Liver (tissue), 8 donors: ENCODE measurements at regions not wholly inside any gene's neighbourhood (a gene's known extent, or its start where the extent isn't known, plus 50 kb on each side); places are given as distances from the start of the nearest gene placed in this dataset.
"Not testable (repeated sequence)": the region's sequence is repeated elsewhere in the genome, so short reads cannot be mapped to it uniquely, and the experiment has no call there.

Source experiments
- DNase-seq: peaks from one replicate; pipeline ENCODE4 v3.0.0-alpha.2; 2017; ENCODE audit warnings: low spot score
- H3K27ac ChIP-seq, 2 donors: one replicate each; pipeline ENCODE4 v1.7.0; 2013; ENCODE audit warnings: inconsistent platforms in 2 of 2, low read length in 2 of 2, control low read depth in 1 of 2, low read depth in 1 of 2, mild to moderate bottlenecking in 1 of 2
- H3K27me3 ChIP-seq, 4 donors: one replicate each; pipeline versions ENCODE4 v1.6.1 to v1.7.0; 2013; ENCODE audit warnings: low read length in 3 of 4, inconsistent platforms in 1 of 4, mild to moderate bottlenecking in 1 of 4, moderate library complexity in 1 of 4; ENCODE audit not compliant: control insufficient read depth in 4 of 4, insufficient read depth in 4 of 4
- H3K36me3 ChIP-seq, 4 donors: one replicate each; pipeline versions ENCODE4 v1.6.1 to v1.7.0; 2013; ENCODE audit warnings: low read length in 3 of 4, mild to moderate bottlenecking in 3 of 4, low read depth in 1 of 4, moderate library complexity in 1 of 4; ENCODE audit not compliant: control insufficient read depth in 4 of 4, insufficient read depth in 3 of 4
- H3K4me1 ChIP-seq, 4 donors: one replicate each; pipeline versions ENCODE4 v1.6.1 to v1.7.0; 2013; ENCODE audit warnings: low read length in 3 of 4, mild to moderate bottlenecking in 3 of 4, moderate library complexity in 1 of 4; ENCODE audit not compliant: control insufficient read depth in 4 of 4, insufficient read depth in 4 of 4
- H3K4me3 ChIP-seq, 3 donors: one replicate each; pipeline versions ENCODE4 v1.6.1 to v1.7.0; 2013; ENCODE audit warnings: low read length in 3 of 3, control low read depth in 1 of 3, low read depth in 1 of 3, mild to moderate bottlenecking in 1 of 3
- H3K9ac ChIP-seq, 2 donors: one replicate each; pipeline ENCODE4 v1.7.0; 2013; ENCODE audit warnings: low read length in 2 of 2, mild to moderate bottlenecking in 2 of 2, moderate library complexity in 2 of 2, control low read depth in 1 of 2, low read depth in 1 of 2
- H3K9me3 ChIP-seq, 4 donors: one replicate each; pipeline versions ENCODE4 v1.6.1 to v1.7.0; 2013; ENCODE audit warnings: low read length in 3 of 4; ENCODE audit not compliant: control insufficient read depth in 4 of 4
- EGR1 ChIP-seq, 2 donors: IDR thresholded peaks; 2 replicates each; pipeline ENCODE4 v1.6.1; 2016 to 2018; ENCODE audit warnings: antibody characterized with exemption in 2 of 2, low read depth in 2 of 2
- FOXA1 ChIP-seq: IDR thresholded peaks from 2 replicates; pipeline ENCODE4 v1.6.1; 2016; ENCODE audit warnings: antibody characterized with exemption
- FOXA2 ChIP-seq: IDR thresholded peaks from 2 replicates; pipeline ENCODE4 v1.6.1; 2016; ENCODE audit warnings: antibody characterized with exemption
- GABPA ChIP-seq, 2 donors: IDR thresholded peaks in 1 of 2; conservative IDR thresholded peaks in 1 of 2; 2 replicates each; pipeline ENCODE4 v1.6.1; 2016; ENCODE audit warnings: antibody characterized with exemption in 2 of 2, mild to moderate bottlenecking in 1 of 2, moderate library complexity in 1 of 2
- HNF4A ChIP-seq, 2 donors: conservative IDR thresholded peaks; 2 replicates each; pipeline ENCODE4 v1.6.1; 2016; ENCODE audit warnings: antibody characterized with exemption in 2 of 2, mild to moderate bottlenecking in 2 of 2
- HNF4G ChIP-seq: IDR thresholded peaks from 2 replicates; pipeline ENCODE4 v1.6.1; 2016; ENCODE audit warnings: antibody characterized with exemption
- JUND ChIP-seq, 2 donors: IDR thresholded peaks; 2 replicates each; pipeline ENCODE4 v1.6.1; 2016; ENCODE audit warnings: antibody characterized with exemption in 2 of 2
- NR2F2 ChIP-seq: IDR thresholded peaks from 2 replicates; pipeline ENCODE4 v1.6.1; 2016; ENCODE audit warnings: antibody characterized with exemption
- RAD21 ChIP-seq, 2 donors: IDR thresholded peaks; 2 replicates each; pipeline ENCODE4 v1.6.1; 2016; ENCODE audit warnings: antibody characterized with exemption in 2 of 2, mild to moderate bottlenecking in 2 of 2
- RXRA ChIP-seq, 2 donors: IDR thresholded peaks; 2 replicates each; pipeline ENCODE4 v1.6.1; 2017 to 2018; ENCODE audit warnings: antibody characterized with exemption in 2 of 2, mild to moderate bottlenecking in 1 of 2
- TAF1 ChIP-seq: conservative IDR thresholded peaks from 2 replicates; pipeline ENCODE4 v1.6.1; 2016; ENCODE audit warnings: antibody characterized with exemption, mild to moderate bottlenecking
- ZBTB33 ChIP-seq: IDR thresholded peaks from 2 replicates; pipeline ENCODE4 v1.6.1; 2016; ENCODE audit warnings: antibody characterized with exemption
- WGBS: extraction: QIAGEN DNeasy Blood & Tissue Kit; methylation state at CpG from one replicate; pipeline ENCODE4 v1.1.7; 2013; 5-methylcytosine and 5-hydroxymethylcytosine counted together
- TF ChIP-seq, protein P1 (sequence below): IDR thresholded peaks from 2 replicates; pipeline ENCODE4 v1.6.1; 2016; ENCODE audit warnings: antibody characterized with exemption
- TF ChIP-seq, protein P2 (sequence below): IDR thresholded peaks from 2 replicates; pipeline ENCODE4 v1.6.1; 2016; ENCODE audit warnings: antibody characterized with exemption
- TF ChIP-seq, protein P3 (sequence below): fragments of 150-350 bp; IDR thresholded peaks from 2 replicates; pipeline ENCODE4 v1.5.1; 2017; ENCODE audit warnings: improper control_type of control experiment, low read depth, low read length; ENCODE audit not compliant: missing input control
- TF ChIP-seq, protein P4 (sequence below): IDR thresholded peaks from 2 replicates; pipeline ENCODE4 v1.6.1; 2016; ENCODE audit warnings: antibody characterized with exemption, mild to moderate bottlenecking
- donor health status: healthy.
- donor health status: healthy.
- donor health status: healthy.
- donor health status: healthy.
- donor health status: healthy.

GRCh38 chr13:70516226-70516625 is 408.0 kb upstream of the KLHL1 start (continued):
- no peak for TF ChIP-seq HNF4G
- no peak for TF ChIP-seq TAF1
- no peak for TF ChIP-seq GABPA (IDR thresholded peaks at IDR 0.05 in 1 of 2, conservative IDR thresholded peaks at IDR 0.05 in 1 of 2)
- TF ChIP-seq EGR1 (IDR thresholded peaks at IDR 0.05; ENCODE audit: low read depth in 2 of 2): no peak
- TF ChIP-seq RXRA (IDR thresholded peaks at IDR 0.05): no peak
- no peak for TF ChIP-seq NR2F2
- TF ChIP-seq RAD21 (IDR thresholded peaks at IDR 0.05): no peak

DNA sequence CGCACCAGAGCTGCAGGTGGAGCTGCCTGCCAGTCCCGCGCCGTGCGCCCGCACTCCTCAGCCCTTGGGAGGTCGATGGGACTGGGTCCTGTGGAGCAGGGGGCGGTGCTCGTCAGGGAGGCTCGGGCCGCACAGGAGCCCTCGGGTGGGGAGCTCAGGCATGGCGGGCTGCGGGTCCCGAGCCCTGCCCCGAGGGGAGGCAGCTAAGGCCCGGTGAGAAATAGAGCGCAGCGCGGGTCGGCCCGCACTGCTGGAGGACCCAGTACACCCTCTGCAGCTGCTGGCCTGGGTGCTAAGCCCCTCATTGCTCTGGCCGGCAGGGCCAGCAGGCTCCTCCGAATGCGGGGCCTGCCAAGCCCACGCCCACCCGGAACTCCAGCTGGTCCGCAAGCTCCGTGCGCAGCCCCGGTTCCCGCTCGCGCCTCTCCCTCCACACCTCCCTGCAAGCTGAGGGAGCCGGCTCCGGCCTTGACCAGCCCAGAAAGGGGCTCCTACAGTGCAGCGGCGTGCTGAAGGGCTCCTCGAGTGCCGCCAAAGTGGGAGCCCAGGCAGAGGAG is 403.7 kb upstream of the KLHL1 start:
- not testable (repeated sequence) for H3K4me3 ChIP-seq, DNase-seq, H3K9ac ChIP-seq, H3K36me3 ChIP-seq, H3K27me3 ChIP-seq, H3K4me1 ChIP-seq, H3K9me3 ChIP-seq, H3K27ac ChIP-seq
- WGBS: 95% methylated on average over 40 of the region's 40 CpGs

DNA sequence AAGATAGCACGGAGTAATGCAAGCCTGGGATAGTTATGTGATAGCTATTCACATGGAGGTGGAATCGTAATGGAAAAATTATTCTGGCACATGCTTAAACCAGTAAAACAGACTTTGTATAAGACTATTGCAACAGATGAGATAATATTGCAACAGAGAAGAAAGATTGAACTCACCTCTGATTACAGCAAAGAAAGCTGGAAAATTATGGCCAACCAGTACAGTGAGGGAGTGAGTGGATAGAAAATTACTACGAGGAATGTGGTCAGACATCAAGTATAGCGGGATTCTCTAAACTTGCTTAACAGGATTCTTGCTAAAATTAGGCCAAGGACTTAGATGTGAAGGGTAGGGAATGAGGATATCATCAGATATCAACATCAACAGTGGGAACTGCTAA is 397.6 kb upstream of the KLHL1 start:
- H3K4me1 ChIP-seq: peaks cover 0 to 6% (median 0%) of the 10 kb centered on the region in 4 donors
- TF ChIP-seq RXRA (IDR thresholded peaks at IDR 0.05): peak in 1 of 2 donors; percentile 21
- no peak for TF ChIP-seq TAF1
- TF ChIP-seq HNF4A (conservative IDR thresholded peaks at IDR 0.05): peak in 1 of 2 donors; percentile 48
- H3K4me3 ChIP-seq: no peak overlapping the region
- no peaks in the 10 kb centered on the region for H3K36me3 ChIP-seq
- no peak for DNase-seq
- no peaks in the 10 kb centered on the region for H3K27me3 ChIP-seq
- H3K9ac ChIP-seq: no peak overlapping the region
- WGBS: 64% methylated on average over 4 of the region's 4 CpGs
- no peaks in the 10 kb centered on the region for H3K9me3 ChIP-seq
- no peak overlapping the region for H3K27ac ChIP-seq

DNA sequence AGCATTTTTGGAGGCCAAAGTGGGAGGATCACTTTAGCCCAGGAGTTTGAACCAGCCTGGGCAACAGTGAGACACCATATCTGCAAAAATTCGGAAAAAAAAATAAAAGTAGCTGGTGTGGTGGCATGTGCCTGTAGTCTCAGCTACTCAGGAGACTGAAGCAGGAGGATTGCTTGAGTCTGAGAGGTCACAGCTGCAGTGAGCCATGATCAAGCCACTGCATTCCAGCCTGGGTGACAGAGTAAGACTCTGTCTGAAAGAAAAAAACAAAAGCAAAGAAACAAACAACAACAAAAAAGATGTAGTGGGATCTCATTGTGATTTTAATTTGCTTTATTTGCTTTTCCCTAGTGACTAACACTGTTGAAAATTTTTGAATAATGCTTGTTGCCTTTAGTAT is 394.7 kb upstream of the KLHL1 start:
- Histone ChIP-seq H3K27ac (no peak overlapping the region), H3K4me3 (no peak overlapping the region), H3K9ac (no peak overlapping the region), H3K36me3 (no peaks in the 10 kb centered on the region), H3K4me1 (peaks cover 0 to 6% (median 0%) of the 10 kb centered on the region in 4 donors), H3K27me3 (no peaks in the 10 kb centered on the region), H3K9me3 (no peaks in the 10 kb centered on the region)
- DNase-seq: no peak
- 89% methylated on average over 1 of the region's 1 CpG for WGBS
- TF ChIP-seq FOXA1 (no peak), FOXA2 (no peak), JUND (IDR thresholded peaks at IDR 0.05) (no peak), NR2F2 (no peak), ZBTB33 (no peak), HNF4A (conservative IDR thresholded peaks at IDR 0.05) (no peak), EGR1 (IDR thresholded peaks at IDR 0.05; ENCODE audit: low read depth in 2 of 2) (no peak), RAD21 (IDR thresholded peaks at IDR 0.05) (no peak), GABPA (IDR thresholded peaks at IDR 0.05 in 1 of 2, conservative IDR thresholded peaks at IDR 0.05 in 1 of 2) (no peak), RXRA (IDR thresholded peaks at IDR 0.05) (no peak), HNF4G (no peak)
- TF ChIP-seq, protein P1, sequence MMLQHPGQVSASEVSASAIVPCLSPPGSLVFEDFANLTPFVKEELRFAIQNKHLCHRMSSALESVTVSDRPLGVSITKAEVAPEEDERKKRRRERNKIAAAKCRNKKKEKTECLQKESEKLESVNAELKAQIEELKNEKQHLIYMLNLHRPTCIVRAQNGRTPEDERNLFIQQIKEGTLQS: no peak
- TF ChIP-seq, protein P2, sequence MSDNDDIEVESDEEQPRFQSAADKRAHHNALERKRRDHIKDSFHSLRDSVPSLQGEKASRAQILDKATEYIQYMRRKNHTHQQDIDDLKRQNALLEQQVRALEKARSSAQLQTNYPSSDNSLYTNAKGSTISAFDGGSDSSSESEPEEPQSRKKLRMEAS: no peak
- TF ChIP-seq, protein P3, sequence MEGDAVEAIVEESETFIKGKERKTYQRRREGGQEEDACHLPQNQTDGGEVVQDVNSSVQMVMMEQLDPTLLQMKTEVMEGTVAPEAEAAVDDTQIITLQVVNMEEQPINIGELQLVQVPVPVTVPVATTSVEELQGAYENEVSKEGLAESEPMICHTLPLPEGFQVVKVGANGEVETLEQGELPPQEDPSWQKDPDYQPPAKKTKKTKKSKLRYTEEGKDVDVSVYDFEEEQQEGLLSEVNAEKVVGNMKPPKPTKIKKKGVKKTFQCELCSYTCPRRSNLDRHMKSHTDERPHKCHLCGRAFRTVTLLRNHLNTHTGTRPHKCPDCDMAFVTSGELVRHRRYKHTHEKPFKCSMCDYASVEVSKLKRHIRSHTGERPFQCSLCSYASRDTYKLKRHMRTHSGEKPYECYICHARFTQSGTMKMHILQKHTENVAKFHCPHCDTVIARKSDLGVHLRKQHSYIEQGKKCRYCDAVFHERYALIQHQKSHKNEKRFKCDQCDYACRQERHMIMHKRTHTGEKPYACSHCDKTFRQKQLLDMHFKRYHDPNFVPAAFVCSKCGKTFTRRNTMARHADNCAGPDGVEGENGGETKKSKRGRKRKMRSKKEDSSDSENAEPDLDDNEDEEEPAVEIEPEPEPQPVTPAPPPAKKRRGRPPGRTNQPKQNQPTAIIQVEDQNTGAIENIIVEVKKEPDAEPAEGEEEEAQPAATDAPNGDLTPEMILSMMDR: no peak
- TF ChIP-seq, protein P4, sequence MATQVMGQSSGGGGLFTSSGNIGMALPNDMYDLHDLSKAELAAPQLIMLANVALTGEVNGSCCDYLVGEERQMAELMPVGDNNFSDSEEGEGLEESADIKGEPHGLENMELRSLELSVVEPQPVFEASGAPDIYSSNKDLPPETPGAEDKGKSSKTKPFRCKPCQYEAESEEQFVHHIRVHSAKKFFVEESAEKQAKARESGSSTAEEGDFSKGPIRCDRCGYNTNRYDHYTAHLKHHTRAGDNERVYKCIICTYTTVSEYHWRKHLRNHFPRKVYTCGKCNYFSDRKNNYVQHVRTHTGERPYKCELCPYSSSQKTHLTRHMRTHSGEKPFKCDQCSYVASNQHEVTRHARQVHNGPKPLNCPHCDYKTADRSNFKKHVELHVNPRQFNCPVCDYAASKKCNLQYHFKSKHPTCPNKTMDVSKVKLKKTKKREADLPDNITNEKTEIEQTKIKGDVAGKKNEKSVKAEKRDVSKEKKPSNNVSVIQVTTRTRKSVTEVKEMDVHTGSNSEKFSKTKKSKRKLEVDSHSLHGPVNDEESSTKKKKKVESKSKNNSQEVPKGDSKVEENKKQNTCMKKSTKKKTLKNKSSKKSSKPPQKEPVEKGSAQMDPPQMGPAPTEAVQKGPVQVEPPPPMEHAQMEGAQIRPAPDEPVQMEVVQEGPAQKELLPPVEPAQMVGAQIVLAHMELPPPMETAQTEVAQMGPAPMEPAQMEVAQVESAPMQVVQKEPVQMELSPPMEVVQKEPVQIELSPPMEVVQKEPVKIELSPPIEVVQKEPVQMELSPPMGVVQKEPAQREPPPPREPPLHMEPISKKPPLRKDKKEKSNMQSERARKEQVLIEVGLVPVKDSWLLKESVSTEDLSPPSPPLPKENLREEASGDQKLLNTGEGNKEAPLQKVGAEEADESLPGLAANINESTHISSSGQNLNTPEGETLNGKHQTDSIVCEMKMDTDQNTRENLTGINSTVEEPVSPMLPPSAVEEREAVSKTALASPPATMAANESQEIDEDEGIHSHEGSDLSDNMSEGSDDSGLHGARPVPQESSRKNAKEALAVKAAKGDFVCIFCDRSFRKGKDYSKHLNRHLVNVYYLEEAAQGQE: no peak
